SIG-M5 treated with dmso at 0.1 percent for 504 hours (cell line): ENCODE measurements at regions not wholly inside any gene's neighbourhood (a gene's known extent, or its start where the extent isn't known, plus 50 kb on each side); places are given as distances from the start of the nearest gene placed in this dataset.
A peak's percentile ranks its signal among the peaks of the same experiment; 100 is the strongest.

Experiments
- DNase-seq: peaks from one replicate; lab custom pipeline; 2025; ENCODE audit not compliant: unreplicated experiment; lab: John Stamatoyannopoulos, UW

GRCh38 chr6:40195428-40196134, 261.3 kb upstream of the MOCS1 start:
- DNase-seq = no peak

DNA sequence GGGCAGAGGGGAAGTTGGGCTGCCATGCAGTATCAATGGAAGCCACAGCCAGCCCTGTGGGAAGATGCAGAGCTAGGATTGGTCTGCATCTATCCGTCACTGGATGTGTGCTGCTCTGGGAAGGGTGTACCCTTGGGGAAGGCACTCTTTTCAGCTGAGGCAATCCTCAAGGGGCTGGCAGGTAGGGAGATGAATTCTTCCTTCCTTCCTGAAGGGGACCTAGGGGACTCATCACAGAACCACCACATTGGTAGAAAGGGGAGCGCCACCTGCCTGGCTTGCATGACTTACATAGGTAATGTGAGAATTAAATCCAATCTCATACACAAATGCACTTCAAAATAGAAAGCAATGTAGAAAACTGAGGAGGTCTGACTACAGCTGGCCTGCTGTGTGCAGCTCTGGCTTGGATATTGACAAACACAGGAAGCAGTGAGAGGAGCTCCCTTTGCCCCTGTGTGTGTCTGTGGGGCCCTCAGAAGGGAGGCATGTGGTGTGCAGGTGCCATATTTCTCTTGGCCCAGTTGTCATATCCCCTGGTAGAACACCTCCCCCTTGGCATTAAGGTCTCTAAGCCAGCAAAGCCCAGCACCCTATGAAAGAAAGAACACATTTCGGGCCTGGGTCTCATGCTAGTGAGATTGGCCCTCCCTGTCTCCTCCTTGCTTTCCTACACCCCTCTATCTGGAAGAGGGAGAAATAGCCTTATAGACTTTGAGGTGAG, 260.3 kb upstream of the MOCS1 start:
- no peak for DNase-seq

DNA sequence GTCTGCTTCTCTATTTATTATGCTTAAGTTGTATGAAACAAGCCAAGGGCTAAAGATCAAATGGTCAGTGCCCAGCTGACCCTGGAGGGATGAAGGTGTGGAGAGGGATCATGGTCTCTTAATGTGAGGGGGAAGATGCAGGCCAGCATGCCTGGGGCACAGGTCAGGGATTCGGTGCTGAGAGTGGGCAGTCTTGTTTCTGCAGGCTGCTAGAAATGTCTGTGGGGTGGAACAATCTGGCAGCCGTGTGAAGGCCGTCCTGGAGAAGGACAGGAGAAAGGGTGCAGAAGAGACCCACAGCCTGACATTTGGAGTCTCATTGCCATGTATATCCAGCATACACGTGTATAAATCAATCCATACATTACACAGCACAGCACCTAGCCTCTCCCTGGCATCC, 258.3 kb upstream of the MOCS1 start:
- no peak for DNase-seq

GRCh38 chr6:40188931-40189330, 254.7 kb upstream of the MOCS1 start:
- no peak for DNase-seq

GRCh38 chr6:40187535-40188144, 253.4 kb upstream of the MOCS1 start:
- peak; percentile 0 for DNase-seq

DNA sequence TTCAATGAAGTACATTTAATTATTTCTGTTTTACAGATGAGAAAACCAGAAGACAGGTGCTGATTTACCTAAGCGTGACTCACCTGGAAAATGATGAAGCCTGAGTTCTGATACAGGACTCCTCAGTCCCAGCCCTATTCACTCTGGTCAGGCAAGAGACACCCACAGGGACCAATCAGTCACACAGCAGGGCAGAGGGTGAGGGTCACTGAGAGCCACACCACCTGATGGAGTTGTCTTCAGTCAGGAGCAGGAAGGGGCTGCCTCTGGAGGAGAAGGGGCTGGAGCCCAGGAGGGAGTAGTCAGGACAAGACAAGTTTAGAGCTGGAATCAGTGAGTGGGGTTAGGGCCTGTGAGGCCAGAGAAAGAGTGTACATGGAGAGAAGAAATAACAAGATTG, 251.2 kb upstream of the MOCS1 start:
- no peak for DNase-seq

DNA sequence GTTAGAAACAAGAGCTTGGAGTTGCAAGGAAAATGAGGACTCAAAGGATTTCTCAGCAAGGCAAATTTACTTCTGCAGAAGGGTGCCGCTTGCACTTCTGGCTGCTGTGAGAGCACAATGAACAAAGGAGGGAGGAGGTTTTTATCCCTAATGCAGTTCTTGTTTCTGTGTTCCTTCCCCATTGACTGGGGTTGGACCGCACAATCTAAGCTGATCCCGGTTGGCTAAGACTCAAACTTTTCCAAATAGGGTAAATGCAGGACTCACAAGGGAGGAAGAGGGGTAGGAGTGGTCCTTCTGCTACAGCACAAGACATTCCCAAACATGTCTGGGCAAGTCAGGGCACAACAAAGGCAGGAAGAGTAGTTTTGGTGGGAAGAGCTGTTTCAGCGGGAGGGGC, 249.6 kb upstream of the MOCS1 start:
- no peak for DNase-seq

DNA sequence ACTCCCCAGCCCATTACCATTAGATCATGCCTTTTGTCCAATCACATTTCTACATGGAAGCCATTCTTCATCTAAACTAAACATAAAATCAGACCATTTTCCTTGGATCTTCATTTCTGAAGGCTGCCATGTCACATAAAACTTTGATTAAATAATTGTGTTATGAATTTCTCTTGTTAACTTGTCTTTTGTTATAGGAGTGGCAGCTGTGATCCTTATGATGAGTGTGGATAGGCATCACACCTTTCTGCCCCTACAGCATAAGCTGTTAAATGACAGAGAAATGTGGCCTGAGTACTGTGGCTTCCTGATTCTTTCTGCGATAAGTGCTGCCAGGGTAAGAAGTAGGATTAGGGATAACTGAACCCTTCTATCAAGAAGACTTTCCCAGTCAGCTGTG, 247.1 kb upstream of the MOCS1 start:
- no peak for DNase-seq

- DNase-seq = no peak
These were observed 246.0 kb upstream of the MOCS1 start for GRCh38 chr6:40180271-40180670.

DNA sequence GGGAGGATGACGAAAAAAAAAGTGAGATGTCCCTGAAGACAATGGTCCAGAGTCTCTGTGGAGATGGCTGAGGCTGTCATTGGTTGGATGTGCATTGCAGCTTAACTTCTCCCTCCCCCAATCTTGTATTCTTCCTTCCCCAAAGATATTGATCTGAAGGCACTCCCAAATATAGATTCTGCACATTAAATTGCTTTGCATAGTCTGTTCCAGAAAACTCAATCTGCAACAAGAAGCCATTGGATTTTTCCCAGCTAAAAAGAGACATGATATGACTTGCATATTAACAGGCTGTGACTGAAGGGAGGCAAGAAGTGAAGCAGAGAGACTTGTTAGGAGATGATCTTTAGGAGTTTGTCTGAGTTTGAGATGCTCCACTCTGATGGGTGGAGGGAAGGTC, 245.2 kb upstream of the MOCS1 start:
- no peak for DNase-seq

- no peak for DNase-seq
These were observed 243.3 kb upstream of the MOCS1 start for GRCh38 chr6:40177598-40177997.

GRCh38 chr6:40176152-40176551, 241.9 kb upstream of the MOCS1 start:
- no peak for DNase-seq

GRCh38 chr6:40172272-40172671, 238.0 kb upstream of the MOCS1 start:
- no peak for DNase-seq

DNA sequence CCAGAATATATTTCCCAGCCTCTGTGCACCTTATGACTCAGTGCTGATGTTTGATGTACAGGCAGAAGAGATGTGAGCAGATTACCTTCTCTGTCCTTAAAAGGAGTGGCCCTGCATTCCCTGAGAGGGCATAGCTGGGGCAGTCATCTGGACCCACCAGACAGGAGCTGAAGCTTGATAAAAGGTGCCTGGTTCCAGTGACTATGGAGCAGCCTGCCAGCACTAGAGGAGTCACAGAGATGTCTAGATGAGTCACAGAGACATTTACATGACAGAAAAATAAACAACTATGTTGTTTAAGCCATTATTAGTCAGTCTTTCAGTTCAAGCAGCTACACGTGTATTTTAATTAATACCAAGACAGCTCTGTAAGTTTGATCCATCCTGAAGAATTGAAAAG, 237.1 kb upstream of the MOCS1 start:
- DNase-seq = peak; percentile 9

DNA sequence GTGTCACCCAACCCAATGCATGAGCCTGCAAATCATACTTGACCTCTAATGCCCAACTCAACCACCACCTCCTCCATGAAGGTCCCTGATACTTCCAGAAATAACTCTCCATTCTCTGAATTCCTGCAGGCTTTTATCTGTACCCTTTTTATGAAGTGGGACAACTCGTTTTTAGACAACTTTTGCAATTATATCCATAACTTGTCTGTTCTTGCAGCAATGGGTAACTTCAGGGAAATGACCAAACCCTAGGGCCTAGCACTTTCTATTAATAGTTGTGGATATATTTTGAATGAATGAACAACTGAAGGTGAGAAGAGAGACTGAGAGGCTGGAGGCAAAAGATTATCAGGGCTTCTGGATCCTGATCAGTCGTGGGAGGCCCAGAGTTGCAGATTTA, 236.6 kb upstream of the MOCS1 start:
- no peak for DNase-seq

DNA sequence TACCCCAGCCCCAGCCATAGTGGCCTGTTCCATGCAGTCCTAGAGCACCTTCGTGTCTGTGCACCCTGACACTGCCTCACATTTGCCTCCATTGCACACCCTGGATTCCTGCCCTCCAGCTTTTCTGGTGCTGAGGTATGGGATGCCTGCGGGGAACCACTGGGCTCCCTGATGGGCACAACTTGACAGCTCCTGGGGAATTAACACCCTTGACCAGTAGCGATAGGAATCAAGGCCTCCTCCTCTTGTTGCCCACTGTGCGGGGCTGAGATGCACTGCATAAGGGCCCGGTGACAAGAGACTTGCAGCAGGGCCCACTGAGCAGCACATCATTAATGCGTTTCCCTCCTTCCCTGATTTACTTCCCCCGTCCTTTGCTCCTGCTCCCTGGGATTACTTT, 235.6 kb upstream of the MOCS1 start:
- no peak for DNase-seq

GRCh38 chr6:40166963-40167362, 232.7 kb upstream of the MOCS1 start:
- no peak for DNase-seq

DNA sequence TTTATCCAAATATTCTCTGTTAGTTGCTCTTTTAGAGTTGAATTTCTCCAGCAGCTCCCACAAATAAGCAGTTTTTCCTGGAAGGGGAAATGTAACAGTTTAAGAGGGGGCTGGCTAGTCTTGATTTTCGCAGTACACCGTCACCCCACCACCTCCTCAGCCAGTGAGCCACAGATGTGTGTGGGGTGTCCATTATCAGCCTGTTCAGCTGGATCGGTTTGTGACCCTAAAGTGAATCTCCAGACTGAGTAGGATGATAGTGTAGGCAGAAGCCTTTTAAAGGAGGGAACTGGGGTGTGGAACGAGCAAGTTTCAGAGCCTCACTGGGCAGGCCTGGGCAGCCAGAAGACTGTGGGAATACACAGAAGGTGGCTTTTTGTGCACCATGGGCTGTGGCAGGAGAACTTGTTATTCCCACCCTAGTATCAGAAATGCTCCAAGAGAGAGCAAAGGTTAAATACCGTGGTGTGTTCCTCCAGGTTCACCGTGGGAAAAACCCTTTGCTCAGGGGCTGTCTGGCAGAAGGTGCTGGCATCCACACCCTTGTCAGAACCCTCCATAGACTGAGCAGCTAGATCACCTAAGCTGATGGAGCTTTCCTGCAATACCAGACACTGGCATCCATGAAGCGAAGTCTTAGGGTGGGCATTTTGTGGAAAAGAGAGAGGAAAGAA, 230.9 kb upstream of the MOCS1 start:
- DNase-seq = no peak

DNA sequence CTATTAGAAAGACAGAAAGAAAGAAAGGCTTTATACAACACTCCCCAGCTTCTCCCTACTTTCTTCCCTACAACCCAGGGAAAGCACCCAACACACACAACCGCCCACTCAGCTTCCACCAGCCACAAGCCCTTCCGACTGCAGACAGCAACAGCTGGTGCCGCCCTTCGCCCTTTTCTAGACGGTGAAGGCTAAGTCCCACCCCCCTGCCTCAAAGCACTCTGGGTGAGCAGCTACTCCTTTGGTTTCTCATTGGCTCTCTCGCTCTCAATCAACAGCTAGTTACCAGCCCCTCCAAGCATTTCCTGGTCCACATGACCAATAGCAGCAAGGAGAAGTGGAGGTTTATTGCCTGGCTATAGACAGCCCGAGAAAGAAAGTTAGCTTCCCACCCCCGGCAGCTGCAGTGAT, 230.1 kb upstream of the MOCS1 start:
- DNase-seq = no peak

GRCh38 chr6:40163924-40164323, 229.7 kb upstream of the MOCS1 start:
- no peak for DNase-seq

DNA sequence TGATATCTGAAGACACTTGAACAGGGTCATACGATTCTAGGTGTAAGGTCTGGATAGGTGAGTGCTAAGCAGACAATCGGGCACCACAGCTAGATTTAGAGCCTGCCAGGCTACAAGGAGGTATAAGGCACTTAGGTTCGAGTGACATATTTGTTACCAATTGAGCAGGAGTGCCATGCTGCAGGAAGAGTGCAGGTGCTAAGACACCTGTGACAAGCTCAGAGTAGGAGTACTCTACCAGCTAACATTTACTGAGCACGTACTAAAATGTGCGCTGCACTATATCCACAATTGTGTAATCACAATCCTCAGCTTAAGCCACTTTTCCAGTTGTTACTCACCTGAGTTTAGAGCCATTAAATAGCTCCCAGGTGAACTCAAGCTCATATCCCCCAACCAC, 227.8 kb upstream of the MOCS1 start:
- DNase-seq = no peak

GRCh38 chr6:40160826-40161225, 226.6 kb upstream of the MOCS1 start:
- DNase-seq = no peak
